Stimulated activated CD4-positive, alpha-beta T cell treated with anti-CD3 and anti-CD28 coated beads, TNF-alpha, amount 100 ng/mL, for 48 hours (primary cell): ENCODE measurements at regions not wholly inside any gene's neighbourhood (a gene's known extent, or its start where the extent isn't known, plus 50 kb on each side); places are given as distances from the start of the nearest gene placed in this dataset.

Experiments used
- DNase-seq, 3 donors: peaks; one replicate each; pipeline ENCODE4 v3.0.0-alpha.2; 2020; ENCODE audit warnings: low read depth in 3 of 3

DNA sequence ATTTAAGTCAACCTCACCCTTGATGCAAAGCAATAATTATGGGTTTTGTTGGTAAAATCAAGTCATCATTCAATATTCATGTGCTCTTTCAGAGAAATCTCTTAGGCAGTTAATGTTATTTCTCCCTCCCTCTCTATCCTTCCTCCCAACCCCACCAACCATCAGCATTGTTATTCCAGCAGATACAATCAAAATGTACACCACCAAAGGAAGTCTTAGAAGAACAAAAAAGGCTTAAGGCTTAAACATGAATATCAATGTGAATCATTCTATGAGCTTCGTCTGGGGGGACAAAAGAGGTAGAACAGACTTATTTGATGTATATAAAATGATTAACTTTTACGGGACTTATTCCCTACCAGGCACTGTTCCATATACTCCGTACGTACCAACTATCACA, 404.4 kb downstream of the ARHGEF28 start:
- DNase-seq = no peak

- DNase-seq = no peak
These were observed 403.0 kb downstream of the ARHGEF28 start for GRCh38 chr5:74028976-74029375.

- DNase-seq = no peak
These were observed 402.4 kb downstream of the ARHGEF28 start for GRCh38 chr5:74028406-74028805.

DNA sequence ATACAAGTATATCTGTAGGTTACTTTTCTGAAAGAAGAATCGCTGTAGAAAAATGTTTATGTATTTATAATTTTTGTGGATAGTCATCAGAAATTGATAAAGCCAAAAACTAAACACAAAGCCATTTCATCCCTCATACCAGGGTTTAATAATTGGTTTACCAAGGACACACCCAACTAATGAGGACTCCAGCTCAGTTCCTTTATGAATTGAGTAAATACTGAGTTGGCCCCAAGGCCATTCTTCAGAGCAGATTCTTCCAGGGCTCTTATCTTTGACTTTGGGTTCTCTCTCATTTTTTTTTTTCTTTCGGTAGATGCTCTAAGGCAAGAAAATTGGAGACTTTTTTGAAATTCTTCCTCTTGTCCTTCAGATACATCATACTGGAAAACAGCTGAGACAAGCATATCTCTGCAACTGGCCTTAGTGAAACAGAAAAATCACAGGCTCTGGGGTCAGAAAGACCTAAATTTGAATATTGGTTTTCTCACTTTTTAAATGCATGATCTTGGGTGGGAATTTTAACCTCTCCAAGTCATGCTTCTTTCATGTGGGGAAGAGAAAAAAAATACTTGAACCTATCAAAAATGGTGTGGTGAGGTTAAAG, 401.8 kb downstream of the ARHGEF28 start:
- no peak for DNase-seq

DNA sequence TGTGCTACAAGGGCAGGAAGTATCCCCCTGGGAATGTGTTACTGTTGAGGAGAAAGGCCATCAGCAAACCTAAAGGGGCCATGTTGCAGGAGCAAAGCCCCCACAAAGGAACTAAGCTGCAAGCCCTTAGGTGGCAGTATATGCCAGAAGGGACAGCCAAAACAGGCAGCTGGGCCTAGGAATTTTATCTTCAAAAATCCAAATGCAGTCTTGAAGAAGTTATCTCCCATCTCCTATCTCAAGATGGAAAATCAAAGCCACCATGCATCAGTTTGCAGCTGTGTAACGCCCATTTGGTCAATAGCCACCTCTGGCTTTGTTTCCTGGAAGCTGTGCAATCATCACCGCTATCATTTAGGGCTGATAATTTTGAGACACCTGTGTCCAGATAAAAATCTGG, 400.3 kb downstream of the ARHGEF28 start:
- no peak for DNase-seq

GRCh38 chr5:74021126-74021525, 395.1 kb downstream of the ARHGEF28 start:
- DNase-seq = no peak

GRCh38 chr5:74020503-74020902, 394.5 kb downstream of the ARHGEF28 start:
- no peak for DNase-seq

GRCh38 chr5:74019923-74020322, 393.9 kb downstream of the ARHGEF28 start:
- no peak for DNase-seq

GRCh38 chr5:74017786-74018211, 391.8 kb downstream of the ARHGEF28 start:
- DNase-seq = no peak

DNA sequence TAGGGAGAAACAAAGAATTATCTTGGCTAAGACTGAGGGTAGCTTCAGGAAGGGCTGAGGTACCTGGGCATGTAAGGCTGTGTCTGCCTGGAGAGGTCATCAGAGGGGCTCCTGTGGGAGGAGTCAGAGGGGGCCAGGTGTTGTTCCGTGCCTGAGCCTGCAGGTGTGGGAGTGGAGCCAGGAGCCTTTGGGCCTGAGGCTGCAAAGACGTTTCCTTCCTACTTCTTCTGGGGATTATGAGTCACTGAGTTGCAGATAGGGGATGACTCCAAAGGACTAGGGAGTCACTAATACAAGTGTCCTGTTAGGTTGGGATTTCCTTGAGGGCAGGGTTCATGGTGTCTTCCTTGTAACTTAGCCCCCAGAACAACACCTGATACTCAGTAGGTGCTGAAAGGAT, 391.1 kb downstream of the ARHGEF28 start:
- no peak for DNase-seq

- DNase-seq = no peak
These were observed 390.4 kb downstream of the ARHGEF28 start for GRCh38 chr5:74016373-74016772.

DNA sequence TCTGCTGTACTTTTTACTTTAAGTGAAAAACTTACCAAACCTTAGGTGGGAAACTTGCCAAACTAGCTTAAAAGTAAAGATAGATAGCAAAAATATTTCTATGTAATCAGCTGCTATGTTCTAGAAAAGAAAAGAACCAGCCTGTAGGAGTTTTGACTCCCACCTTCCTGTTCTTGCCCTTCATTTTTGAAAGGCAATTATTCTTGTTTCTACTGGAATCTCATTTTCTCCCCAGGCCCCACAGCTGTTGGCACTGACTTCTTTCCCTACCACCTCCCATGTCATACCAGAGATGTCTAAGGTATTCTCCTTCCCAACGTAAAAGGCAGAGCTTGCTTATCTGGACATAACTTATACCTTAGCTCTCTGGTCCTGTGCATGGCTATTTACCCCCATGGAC, 389.7 kb downstream of the ARHGEF28 start:
- no peak for DNase-seq

GRCh38 chr5:74013222-74013621, 387.2 kb downstream of the ARHGEF28 start:
- DNase-seq = no peak

- no peak for DNase-seq
These were observed 383.5 kb downstream of the ARHGEF28 start for GRCh38 chr5:74009502-74009901.

DNA sequence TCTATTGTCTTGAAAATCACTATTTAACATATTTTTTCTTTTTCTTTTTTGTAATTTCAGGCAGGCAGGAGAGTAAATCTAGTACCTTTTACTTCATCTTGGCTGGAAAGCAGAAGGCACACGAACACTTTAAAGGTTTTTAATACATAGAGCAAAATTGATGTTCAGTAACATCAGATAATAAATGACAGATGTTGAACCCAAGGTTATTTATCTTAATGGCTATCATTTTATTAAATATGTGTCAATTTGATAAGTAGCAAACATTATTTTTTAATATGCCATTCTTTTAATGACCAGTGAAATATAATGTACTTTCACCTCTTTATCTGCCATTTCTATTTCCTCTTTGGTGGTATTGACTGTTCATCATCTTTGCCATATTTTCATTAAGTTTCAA, 381.2 kb downstream of the ARHGEF28 start:
- DNase-seq = no peak

DNA sequence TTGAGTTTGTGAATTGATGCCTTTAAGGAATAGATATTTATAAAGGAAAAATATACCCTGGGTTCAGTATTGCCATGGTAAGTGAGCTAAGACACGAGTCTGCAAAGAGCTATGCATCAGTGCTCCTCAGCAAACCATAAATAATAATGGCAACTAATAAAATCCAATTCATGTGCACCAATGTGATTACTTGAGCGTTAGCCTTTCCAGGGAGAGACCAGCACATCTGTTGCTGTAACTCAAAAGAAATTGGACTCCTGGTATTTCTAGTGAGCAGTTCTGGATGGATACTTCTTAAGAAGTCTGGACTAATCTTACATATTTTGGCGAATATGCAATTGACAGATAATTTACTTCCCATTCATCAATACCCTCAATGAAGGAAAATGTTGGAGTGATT, 373.3 kb downstream of the ARHGEF28 start:
- no peak for DNase-seq

- DNase-seq = no peak
These were observed 372.5 kb downstream of the ARHGEF28 start for GRCh38 chr5:73998489-73998888.

GRCh38 chr5:73997960-73998359, 372.0 kb downstream of the ARHGEF28 start:
- DNase-seq = no peak

GRCh38 chr5:73996151-73996755, 370.3 kb downstream of the ARHGEF28 start:
- DNase-seq = no peak

GRCh38 chr5:73994963-73995362, 369.0 kb downstream of the ARHGEF28 start:
- no peak for DNase-seq
